Spleen (tissue), 7 donors: ENCODE measurements at regions not wholly inside any gene's neighbourhood (a gene's known extent, or its start where the extent isn't known, plus 50 kb on each side); places are given as distances from the start of the nearest gene placed in this dataset.

ENCODE experiments used
- CTCF ChIP-seq, 11 experiments: fragments of 200-600 bp in 7 of 11; fragments of 450-650 bp in 4 of 11; sonication (generic) in 4 of 11; IDR thresholded peaks in 8 of 11; conservative IDR thresholded peaks in 3 of 11; 1 replicate in 7 of 11; 2 replicates in 4 of 11; pipeline versions ENCODE4 v1.4.0 to v1.8.0; 2016 to 2021; ENCODE audit warnings: antibody characterized with exemption in 11 of 11, inconsistent platforms in 4 of 11, mild to moderate bottlenecking in 1 of 11
- POLR2A ChIP-seq, 3 donors: fragments of 450-650 bp; IDR thresholded peaks; one replicate each; pipeline ENCODE4 v1.5.1; 2017; ENCODE audit warnings: antibody characterized with exemption in 3 of 3, mild to moderate bottlenecking in 1 of 3
- POLR2AphosphoS5 ChIP-seq, 3 donors: sonication (generic); formaldehyde crosslinking; IDR thresholded peaks; one replicate each; pipeline ENCODE4 v1.5.1; 2017; ENCODE audit warnings: antibody characterized with exemption in 3 of 3
- donor health status: DM: no; HTN: no; CAD: no; lungs with moderate emphysema.
- donor health status: DM: no; HTN: no; CAD: no.
- donor health status: DM: no; HTN: no; CAD: no.

DNA sequence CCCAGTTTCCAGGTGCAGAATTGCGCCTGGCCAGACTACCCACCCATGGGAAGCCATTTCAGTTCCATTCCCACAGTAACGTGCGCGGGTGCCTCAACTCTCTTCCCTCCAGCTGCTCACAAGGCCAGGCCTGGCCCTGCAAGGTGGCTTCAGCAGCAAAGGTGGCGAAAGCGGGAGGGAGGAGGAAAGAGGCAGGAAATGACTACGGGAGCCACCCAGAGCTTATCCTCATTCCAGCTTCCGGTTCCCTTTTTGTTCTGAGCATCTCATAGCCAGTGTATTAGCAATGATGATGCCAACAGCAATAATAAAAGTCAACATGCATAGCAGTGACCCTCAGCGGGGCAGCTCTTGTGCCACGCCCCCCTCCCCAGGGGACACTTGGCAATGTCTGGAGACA is 101.5 kb upstream of the BOD1 start:
- TF ChIP-seq CTCF (IDR thresholded peaks at IDR 0.05 in 8 of 11, conservative IDR thresholded peaks at IDR 0.05 in 3 of 11) (no peak), POLR2A (IDR thresholded peaks at IDR 0.05) (no peak), POLR2AphosphoS5 (IDR thresholded peaks at IDR 0.05) (peak in 1 of 3 donors; percentile 33)
